HepG2 (cell line): ENCODE measurements at regions not wholly inside any gene's neighbourhood (a gene's known extent, or its start where the extent isn't known, plus 50 kb on each side); places are given as distances from the start of the nearest gene placed in this dataset.

ENCODE experiments used
- ESRRA ChIP-seq: sonication (generic); formaldehyde crosslinking; IDR thresholded peaks from 2 replicates; pipeline ENCODE4 v1.5.1; 2020; ENCODE audit warnings: mild to moderate bottlenecking, low read depth, missing genetic modification reagents
- FOXC1 ChIP-seq: sonication (generic); formaldehyde crosslinking; IDR thresholded peaks from 2 replicates; pipeline ENCODE4 v1.8.0; 2022; ENCODE audit warnings: mild to moderate bottlenecking, missing genetic modification reagents, borderline replicate concordance
- MAFF ChIP-seq: IDR thresholded peaks from 2 replicates; pipeline ENCODE4 v1.6.1; 2011; ENCODE audit warnings: low read depth, low read length, improper control_type of control experiment
- NR1H2 ChIP-seq: sonication (generic); formaldehyde crosslinking; IDR thresholded peaks from 2 replicates; pipeline ENCODE4 v1.8.1; 2022; ENCODE audit warnings: low read depth, missing genetic modification reagents, borderline replicate concordance
- SRY ChIP-seq: sonication (generic); formaldehyde crosslinking; IDR thresholded peaks from 2 replicates; pipeline ENCODE4 v1.8.0; 2022; ENCODE audit warnings: mild to moderate bottlenecking, missing genetic modification reagents
- XBP1 ChIP-seq: sonication (generic); formaldehyde crosslinking; IDR thresholded peaks from 2 replicates; pipeline ENCODE4 v1.5.0; 2020; ENCODE audit warnings: missing genetic modification reagents
- ZFP41 ChIP-seq: sonication (generic); formaldehyde crosslinking; IDR thresholded peaks from 2 replicates; pipeline ENCODE4 v1.4.0; 2020; ENCODE audit warnings: mild to moderate bottlenecking, missing genetic modification reagents, borderline replicate concordance
- ZNF232 ChIP-seq: sonication (generic); formaldehyde crosslinking; IDR thresholded peaks from 2 replicates; pipeline ENCODE4 v1.4.0; 2020; ENCODE audit warnings: missing genetic modification reagents, borderline replicate concordance
- ZNF776 ChIP-seq: sonication (generic); formaldehyde crosslinking; IDR thresholded peaks from 2 replicates; pipeline ENCODE4 v1.4.0; 2020; ENCODE audit warnings: mild to moderate bottlenecking, missing genetic modification reagents
- ZNF777 ChIP-seq: sonication (generic); formaldehyde crosslinking; IDR thresholded peaks from 2 replicates; pipeline ENCODE4 v1.4.0; 2020; ENCODE audit warnings: missing genetic modification reagents
- TF ChIP-seq, protein P1 (sequence below): sonication (generic); formaldehyde crosslinking; IDR thresholded peaks from 2 replicates; pipeline ENCODE4 v1.8.1; 2022; ENCODE audit warnings: mild to moderate bottlenecking, missing genetic modification reagents
- TF ChIP-seq, protein P2 (sequence below): sonication (generic); formaldehyde crosslinking; IDR thresholded peaks from 2 replicates; pipeline ENCODE4 v1.5.0; 2020; ENCODE audit warnings: mild to moderate bottlenecking, missing genetic modification reagents
- TF ChIP-seq, protein P3 (sequence below): sonication (generic); formaldehyde crosslinking; IDR thresholded peaks from 2 replicates; pipeline ENCODE4 v1.5.0; 2020; ENCODE audit warnings: mild to moderate bottlenecking, low read depth, missing genetic modification reagents, borderline replicate concordance
- TF ChIP-seq, protein P4 (sequence below): sonication (generic); formaldehyde crosslinking; IDR thresholded peaks from 2 replicates; pipeline ENCODE4 v1.8.0; 2022; ENCODE audit warnings: mild to moderate bottlenecking, missing genetic modification reagents; ENCODE audit not compliant: insufficient replicate concordance
- TF ChIP-seq, protein P5 (sequence below), 2 experiments: sonication (generic) in 1 of 2; formaldehyde crosslinking in 1 of 2; IDR thresholded peaks; 2 replicates each; pipeline versions ENCODE4 v1.4.0 to v1.6.1; 2016 to 2020; ENCODE audit warnings: borderline replicate concordance in 1 of 2, low read depth in 1 of 2, mild to moderate bottlenecking in 1 of 2, missing genetic modification reagents in 1 of 2
- TF ChIP-seq, protein P6 (sequence below): sonication (generic); formaldehyde crosslinking; IDR thresholded peaks from 2 replicates; pipeline ENCODE4 v1.4.0; 2020; ENCODE audit warnings: mild to moderate bottlenecking, missing genetic modification reagents

DNA sequence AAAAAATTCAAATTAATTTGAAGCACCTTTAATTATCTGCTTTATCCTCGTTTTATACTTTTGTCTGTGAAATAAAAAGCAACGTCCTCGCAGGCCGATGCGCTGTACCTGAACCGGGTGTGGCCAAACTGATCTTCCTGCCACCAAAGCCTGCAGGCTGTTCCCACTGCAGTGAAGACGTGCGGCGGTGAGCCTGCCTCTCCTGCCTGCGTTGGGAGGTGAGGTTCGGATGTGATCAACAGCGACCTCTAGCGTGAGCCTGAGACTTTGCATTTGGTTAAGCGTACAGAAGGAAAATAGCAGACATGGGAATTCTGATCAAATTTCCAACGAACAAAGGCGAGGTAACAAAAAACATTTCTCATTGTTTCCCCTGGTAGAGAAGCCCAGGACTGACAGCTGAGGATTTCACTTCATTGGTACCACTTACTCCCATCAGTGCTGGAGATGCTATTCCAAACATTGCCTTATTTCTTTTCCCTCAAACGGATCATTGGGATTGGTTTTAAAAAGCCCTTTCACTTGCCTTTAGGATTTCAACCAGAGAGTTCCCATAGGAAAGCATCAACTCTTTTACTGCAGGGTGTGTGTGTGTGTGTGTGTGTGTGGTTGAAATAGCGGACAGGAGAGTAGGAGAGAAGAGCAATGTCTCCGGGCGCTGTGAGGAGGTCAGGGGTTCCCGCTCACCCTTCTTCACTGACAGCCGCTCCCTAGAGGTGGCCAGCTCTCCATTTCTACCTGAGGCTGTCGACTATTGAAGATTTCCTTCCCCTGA, 56.6 kb upstream of the CCN6 start (continued):
- TF ChIP-seq, protein P1, sequence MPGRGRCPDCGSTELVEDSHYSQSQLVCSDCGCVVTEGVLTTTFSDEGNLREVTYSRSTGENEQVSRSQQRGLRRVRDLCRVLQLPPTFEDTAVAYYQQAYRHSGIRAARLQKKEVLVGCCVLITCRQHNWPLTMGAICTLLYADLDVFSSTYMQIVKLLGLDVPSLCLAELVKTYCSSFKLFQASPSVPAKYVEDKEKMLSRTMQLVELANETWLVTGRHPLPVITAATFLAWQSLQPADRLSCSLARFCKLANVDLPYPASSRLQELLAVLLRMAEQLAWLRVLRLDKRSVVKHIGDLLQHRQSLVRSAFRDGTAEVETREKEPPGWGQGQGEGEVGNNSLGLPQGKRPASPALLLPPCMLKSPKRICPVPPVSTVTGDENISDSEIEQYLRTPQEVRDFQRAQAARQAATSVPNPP (CRISPR knock-in tag), result no peak
- TF ChIP-seq, protein P2, sequence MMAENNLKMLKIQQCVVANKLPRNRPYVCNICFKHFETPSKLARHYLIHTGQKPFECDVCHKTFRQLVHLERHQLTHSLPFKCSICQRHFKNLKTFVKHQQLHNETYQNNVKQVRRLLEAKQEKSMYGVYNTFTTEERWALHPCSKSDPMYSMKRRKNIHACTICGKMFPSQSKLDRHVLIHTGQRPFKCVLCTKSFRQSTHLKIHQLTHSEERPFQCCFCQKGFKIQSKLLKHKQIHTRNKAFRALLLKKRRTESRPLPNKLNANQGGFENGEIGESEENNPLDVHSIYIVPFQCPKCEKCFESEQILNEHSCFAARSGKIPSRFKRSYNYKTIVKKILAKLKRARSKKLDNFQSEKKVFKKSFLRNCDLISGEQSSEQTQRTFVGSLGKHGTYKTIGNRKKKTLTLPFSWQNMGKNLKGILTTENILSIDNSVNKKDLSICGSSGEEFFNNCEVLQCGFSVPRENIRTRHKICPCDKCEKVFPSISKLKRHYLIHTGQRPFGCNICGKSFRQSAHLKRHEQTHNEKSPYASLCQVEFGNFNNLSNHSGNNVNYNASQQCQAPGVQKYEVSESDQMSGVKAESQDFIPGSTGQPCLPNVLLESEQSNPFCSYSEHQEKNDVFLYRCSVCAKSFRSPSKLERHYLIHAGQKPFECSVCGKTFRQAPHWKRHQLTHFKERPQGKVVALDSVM, result no peak
- TF ChIP-seq, protein P3, sequence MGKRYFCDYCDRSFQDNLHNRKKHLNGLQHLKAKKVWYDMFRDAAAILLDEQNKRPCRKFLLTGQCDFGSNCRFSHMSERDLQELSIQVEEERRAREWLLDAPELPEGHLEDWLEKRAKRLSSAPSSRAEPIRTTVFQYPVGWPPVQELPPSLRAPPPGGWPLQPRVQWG (CRISPR knock-in tag), result no peak
- no peak for TF ChIP-seq ZFP41 (CRISPR knock-in tag)
- TF ChIP-seq, protein P4, sequence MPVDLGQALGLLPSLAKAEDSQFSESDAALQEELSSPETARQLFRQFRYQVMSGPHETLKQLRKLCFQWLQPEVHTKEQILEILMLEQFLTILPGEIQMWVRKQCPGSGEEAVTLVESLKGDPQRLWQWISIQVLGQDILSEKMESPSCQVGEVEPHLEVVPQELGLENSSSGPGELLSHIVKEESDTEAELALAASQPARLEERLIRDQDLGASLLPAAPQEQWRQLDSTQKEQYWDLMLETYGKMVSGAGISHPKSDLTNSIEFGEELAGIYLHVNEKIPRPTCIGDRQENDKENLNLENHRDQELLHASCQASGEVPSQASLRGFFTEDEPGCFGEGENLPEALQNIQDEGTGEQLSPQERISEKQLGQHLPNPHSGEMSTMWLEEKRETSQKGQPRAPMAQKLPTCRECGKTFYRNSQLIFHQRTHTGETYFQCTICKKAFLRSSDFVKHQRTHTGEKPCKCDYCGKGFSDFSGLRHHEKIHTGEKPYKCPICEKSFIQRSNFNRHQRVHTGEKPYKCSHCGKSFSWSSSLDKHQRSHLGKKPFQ (CRISPR knock-in tag), result no peak
- TF ChIP-seq XBP1 (CRISPR knock-in tag), result no peak
- TF ChIP-seq SRY, result no peak
- no peak for TF ChIP-seq ESRRA (CRISPR knock-in tag)
- no peak for TF ChIP-seq MAFF
- no peak for TF ChIP-seq ZNF776 (CRISPR knock-in tag)
- TF ChIP-seq FOXC1 (CRISPR knock-in tag), result no peak
- no peak for TF ChIP-seq ZNF777 (CRISPR knock-in tag)
- TF ChIP-seq, protein P5, sequence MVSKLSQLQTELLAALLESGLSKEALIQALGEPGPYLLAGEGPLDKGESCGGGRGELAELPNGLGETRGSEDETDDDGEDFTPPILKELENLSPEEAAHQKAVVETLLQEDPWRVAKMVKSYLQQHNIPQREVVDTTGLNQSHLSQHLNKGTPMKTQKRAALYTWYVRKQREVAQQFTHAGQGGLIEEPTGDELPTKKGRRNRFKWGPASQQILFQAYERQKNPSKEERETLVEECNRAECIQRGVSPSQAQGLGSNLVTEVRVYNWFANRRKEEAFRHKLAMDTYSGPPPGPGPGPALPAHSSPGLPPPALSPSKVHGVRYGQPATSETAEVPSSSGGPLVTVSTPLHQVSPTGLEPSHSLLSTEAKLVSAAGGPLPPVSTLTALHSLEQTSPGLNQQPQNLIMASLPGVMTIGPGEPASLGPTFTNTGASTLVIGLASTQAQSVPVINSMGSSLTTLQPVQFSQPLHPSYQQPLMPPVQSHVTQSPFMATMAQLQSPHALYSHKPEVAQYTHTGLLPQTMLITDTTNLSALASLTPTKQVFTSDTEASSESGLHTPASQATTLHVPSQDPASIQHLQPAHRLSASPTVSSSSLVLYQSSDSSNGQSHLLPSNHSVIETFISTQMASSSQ (IDR thresholded peaks at IDR 0.05; ENCODE audit: low read depth), result no peak
- TF ChIP-seq, protein P5 (CRISPR knock-in tag; IDR thresholded peaks at IDR 0.05; ENCODE audit: borderline replicate concordance), result no peak
- no peak for TF ChIP-seq NR1H2
- no peak for TF ChIP-seq ZNF232 (CRISPR knock-in tag)
- TF ChIP-seq, protein P6, sequence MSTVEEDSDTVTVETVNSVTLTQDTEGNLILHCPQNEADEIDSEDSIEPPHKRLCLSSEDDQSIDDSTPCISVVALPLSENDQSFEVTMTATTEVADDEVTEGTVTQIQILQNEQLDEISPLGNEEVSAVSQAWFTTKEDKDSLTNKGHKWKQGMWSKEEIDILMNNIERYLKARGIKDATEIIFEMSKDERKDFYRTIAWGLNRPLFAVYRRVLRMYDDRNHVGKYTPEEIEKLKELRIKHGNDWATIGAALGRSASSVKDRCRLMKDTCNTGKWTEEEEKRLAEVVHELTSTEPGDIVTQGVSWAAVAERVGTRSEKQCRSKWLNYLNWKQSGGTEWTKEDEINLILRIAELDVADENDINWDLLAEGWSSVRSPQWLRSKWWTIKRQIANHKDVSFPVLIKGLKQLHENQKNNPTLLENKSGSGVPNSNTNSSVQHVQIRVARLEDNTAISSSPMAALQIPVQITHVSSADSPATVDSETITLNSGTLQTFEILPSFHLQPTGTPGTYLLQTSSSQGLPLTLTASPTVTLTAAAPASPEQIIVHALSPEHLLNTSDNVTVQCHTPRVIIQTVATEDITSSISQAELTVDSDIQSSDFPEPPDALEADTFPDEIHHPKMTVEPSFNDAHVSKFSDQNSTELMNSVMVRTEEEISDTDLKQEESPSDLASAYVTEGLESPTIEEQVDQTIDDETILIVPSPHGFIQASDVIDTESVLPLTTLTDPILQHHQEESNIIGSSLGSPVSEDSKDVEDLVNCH (CRISPR knock-in tag), result no peak
